ENCODE measurements at regions not wholly inside any gene's neighbourhood (a gene's known extent, or its start where the extent isn't known, plus 50 kb on each side); places are given as distances from the start of the nearest gene placed in this dataset.
"Not testable (repeated sequence)": the region's sequence is repeated elsewhere in the genome, so short reads cannot be mapped to it uniquely, and the experiment has no call there.

DNA sequence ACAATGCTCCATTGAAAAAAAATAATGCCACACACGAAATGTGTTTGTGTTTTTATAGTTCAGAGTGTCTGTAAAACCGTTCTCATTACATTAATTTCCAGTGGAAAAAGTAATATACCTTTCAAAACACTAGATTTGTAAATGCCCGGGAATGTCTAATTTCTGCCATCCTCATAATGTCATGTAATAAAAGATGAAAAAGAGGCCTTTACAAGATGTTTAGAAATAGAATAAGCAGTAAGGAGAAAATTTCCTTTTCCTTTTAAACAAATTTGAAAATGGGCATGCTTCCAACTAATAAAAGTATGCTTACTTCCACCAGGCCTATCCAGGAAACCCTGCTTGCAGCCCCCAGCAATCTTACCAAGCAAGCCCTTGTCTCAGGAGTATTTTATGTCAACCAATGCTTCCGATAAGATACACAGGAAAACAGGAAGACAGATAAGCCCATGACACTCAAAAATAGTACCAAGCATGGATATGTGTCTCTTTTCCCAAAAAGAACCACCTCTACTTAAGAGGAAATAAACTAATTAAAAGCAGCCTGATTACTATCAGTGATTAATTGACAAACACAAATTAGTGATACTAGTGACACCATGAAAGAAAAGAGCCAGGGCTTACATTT is 894.7 kb upstream of the INTU start:
- DNase-seq, result no peak
- intact Hi-C loops (cut with DNase I), result no loop called here

DNA sequence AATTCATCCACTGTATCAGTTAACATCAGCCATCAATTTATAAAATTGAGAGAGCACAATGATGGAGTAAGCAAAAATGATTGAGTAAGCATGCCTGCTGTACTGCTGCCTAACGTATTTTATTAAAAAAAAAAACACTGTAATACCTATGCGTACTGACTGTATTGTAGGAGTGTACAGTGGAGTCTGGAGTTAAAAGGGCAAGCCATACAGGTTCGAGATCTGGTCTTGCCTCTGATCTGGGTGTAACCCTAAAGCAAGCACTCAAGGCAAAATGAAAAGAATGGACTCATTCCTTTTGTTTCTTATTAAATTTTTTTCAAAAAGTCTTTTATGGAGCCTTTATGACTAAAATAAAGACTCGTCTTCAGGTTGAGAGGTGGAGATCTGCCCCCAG is 894.2 kb upstream of the INTU start:
- DNase-seq, result no peak
- intact Hi-C loops (cut with DNase I), result no loop called here

DNA sequence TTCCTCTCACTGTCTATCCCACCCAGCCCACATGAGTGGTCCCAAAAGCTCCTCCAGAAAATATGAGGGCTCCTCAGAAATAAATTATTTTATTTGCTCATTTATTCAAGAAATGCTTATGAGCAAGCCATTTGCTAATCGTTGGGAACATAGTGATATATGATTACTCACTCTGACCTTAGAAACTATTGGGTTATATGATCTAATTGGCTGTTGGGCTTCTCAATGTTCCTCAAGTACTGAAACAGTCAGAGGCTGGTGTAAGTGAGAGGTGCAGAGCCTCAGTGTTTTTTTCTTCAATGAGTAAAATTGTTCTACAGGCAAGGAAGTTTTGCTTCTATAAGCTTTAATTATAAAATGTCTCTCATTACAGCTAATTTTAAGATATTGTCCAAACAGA is 893.8 kb upstream of the INTU start:
- intact Hi-C loops (cut with DNase I), result no loop called here

DNA sequence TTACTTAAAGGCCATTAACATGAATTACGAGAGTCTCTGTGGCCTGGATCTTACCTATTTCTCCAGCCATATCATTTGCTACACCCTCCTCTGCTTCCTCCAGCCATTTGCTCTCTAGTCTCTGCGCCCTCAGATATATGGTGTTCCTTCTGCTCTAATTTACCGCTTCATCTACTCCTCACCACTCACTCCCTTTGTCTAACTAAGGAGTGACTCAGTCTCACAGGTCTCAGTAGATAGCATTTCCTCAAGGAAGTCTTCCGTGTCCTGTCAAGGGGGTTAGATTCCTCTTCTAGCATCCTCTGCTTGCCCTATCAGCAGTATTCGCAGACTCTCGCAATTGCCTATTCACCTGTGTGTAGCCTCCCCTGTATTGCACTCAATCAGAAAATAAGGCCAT is 892.1 kb upstream of the INTU start:
- DNase-seq, result no peak
- intact Hi-C loops (cut with DNase I), result no loop called here

More for the DNA sequence above, 893.8 kb upstream of the INTU start:
- no peak for DNase-seq

DNA sequence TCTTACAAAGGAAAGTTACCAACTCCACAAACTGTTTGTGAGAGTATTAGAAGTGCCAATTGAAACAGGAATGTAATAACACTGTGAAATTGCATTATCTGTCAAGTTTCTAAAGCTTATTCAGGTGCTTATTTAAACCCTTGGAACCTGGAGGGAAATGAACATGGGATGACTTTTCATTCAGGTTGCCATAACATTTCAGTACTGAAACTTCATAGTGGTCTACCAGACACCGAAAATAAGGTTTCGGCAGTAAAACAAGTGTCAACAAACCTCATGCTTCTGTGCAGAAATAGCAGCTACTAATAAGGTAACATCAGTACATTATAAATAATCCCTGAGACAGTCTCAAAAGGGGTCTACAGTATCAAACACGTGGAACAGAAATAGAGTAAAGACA is 890.7 kb upstream of the INTU start:
- intact Hi-C loops (cut with DNase I), result no loop called here
- no peak for DNase-seq

DNA sequence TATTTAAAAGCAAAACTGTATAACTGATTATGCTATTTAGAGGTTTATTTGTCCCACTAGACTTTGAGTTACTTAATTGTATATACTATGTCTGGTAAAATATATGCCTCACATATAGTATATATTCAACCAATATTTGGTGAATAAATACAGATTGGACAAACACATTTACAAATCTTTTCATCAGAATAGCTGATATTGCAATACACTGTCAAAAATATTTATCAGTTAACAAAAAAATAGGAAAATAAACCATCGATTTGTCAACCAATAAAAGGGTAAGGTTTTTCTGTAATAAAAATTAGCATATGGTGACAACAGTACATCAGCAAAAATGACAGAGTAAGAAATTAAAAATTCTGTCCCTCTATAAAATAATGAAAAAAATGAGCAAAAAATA is 889.9 kb upstream of the INTU start:
- no peak for DNase-seq
- intact Hi-C loops (cut with DNase I), result no loop called here

DNA sequence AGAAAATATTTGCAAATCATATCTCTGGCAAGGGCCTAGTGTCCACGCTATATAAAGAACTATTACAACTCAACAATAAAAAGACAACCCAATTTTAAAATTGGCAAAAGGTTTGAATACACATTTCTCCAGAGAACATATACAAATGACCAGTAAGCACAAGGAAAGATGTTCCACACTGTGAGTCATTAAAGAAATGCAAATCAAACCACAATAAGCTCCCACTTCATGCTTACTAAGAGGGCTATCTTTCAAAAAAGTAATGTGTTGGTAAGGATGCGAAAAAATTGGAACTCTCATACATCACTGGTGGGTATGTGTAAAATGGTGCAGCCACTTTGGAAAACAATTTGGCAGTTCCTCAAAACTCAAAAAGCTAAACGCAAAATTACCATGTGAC is 884.0 kb upstream of the INTU start:
- DNase-seq, result no peak
- intact Hi-C loops (cut with DNase I), result no loop called here

DNA sequence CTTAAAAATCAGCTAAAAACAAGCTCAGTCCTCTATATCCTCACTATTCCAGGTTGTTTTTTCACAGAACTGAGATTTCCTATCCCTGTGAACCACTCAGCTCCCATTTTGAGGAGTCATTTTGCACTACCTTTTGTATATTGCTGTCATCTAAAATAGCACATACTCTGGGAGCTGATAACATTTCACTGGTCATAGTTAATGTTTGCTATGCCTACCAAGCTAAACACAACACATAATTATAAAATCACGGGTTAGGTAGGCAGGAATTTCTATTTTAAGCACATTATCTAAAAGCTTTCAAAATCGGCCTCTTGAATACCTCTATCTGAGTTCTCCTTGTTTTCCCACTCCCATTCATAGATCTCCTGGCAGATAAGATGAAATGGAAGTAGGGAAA is 882.0 kb upstream of the INTU start:
- intact Hi-C loops (cut with DNase I), result no loop called here
- no peak for DNase-seq

DNA sequence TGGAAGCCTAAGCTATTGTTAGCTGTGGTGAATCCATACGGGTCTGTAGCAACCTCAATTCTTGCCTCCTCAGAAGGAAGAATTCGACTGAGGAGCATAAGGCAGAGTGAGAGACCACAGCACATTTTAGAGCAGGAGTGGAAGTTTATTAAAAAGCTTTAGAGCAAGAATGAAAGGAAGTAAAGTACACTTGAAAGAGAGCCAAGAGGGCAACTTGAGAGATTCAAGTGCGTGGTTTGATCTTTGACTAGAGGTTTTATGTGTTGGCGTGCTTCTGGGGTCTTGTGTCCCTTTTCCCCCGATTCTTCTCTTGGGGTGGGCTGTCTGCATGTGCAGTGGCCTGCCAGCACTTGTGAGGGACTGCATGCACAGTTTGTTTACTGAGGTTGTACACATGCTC is 880.6 kb upstream of the INTU start:
- DNase-seq, result no peak
- intact Hi-C loops (cut with DNase I), result no loop called here

DNA sequence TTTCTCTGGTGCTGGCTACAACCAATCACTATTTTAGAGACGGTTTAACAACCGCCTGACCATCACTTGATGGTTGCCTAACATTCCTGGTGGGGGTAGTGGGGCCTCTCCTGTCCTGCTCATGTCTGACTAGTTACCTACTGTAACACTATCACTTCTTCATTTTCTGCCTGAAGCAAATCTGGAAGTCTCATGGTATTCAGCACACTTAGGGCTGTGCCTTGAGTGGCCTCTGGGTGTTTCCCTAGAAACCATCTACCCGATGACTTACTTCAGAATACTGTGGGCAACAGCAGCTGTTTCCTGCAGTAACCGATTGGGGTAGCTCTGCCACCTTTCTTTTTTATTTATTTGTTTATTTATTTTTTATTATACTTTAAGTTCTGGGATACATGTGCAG is 880.1 kb upstream of the INTU start:
- intact Hi-C loops (cut with DNase I), result no loop called here
- DNase-seq, result no peak

DNA sequence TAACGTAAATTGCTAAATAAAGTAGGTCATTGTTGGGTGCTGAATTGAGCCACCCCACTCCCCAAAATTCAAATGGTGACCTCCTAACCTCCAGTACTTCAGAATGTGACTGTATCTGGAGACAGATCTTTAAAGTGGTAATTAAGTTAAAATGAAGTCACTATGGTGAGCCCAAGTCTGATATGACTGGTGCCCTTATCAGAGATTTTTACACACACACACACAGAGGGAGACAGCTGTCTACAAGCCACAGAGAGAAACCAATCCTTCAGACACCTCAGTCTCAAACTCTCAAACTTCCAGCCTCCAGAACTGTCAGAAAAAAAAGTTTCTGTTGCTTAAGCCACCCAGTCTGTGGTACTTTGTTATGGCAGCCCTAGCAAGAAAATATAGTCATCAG is 879.2 kb upstream of the INTU start:
- DNase-seq, result no peak
- intact Hi-C loops (cut with DNase I), result no loop called here

DNA sequence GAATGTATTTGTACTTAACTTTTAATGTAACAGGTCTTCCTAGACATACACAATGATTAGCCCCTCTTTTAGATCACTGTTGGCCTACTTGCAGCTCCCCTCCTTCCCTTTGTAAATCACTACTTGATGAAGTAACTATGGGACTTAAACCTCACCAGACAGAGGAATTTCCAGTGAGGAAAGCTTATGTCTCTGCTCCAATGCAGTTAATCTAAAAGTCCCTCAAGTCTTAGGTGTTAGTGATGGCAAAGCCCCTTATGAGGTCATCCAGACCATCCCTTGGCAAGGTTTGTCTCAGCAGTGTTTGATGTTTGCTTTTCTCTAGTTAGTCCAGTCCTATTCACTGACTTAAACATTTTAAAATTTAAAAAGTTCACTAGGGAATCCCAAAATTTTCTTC is 877.3 kb upstream of the INTU start:
- intact Hi-C loops (cut with DNase I), result no loop called here
- no peak for DNase-seq

DNA sequence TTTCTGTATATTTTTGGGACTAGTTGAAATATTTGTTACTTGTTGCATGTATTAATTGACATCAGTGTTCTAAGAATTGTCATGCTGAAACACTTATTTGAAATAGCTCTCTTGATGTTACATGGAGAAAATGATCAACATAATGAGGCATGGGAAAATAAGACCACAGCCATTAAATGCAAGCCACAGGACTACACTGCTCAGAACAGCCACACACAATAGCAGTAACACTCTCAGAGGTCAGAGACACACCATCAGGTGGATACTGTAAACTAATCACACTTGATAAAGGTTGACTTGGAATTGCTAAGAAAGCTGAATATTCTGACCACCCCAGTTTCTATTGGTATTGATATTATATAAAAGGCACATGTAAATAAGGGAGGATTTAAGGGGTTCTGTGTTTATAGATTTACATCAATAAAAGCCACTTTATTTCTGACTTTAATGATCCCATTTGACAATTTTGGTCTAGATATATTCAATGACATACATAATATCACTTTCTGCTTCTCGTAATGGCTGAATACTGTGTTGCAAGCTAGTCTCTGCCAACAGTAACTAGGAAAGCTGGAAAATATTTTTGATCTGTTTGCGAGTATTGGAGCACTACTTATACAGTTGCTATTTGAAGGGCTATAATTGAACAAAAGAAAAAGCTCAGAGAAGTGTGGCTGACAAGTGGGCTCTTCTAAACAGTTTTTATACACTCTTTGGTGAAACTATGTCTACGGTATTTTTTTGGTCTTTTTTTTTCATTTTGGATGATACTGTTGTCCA is 876.5 kb upstream of the INTU start:
- DNase-seq, result no peak
- intact Hi-C loops (cut with DNase I), result no loop called here

DNA sequence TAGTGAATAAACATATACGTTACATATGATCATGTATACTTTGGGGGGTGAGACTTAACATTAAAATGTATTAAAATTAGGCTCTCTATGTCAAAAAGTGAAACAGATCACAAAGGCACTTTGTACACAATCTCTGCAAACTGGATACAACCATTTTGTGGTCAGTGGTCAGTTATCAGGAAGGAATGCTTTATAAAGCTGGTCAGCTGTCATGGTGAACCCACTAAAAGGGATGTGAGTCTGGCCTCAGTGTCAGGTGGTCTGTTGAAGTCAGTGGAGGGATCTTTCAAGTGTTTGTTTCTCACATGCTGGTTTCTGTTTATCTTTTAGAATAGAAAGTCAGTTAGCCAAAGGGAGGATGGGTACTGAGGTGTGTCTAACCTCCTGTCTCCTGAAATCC is 875.5 kb upstream of the INTU start:
- no peak for DNase-seq
- intact Hi-C loops (cut with DNase I), result no loop called here

DNA sequence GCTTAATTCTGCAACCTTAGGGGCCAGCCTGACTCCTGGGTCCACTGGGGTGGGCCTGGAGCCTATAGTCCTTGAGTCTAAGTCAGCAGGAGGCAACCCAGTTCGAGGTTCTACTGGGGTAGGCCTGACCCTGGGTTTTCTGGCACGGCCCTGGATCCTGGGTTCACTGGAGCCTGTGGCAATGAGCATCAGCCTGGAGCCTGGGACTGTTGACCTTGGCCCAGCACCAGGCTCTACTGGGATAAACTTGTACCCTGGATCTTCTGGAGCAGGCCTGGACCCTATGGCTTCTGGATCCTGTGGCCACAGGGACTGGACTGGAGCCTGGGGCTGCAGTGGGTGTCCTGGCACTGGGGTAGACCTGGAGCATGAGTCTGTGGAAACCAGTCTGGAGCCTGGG is 874.3 kb upstream of the INTU start:
- intact Hi-C loops (cut with DNase I), result no loop called here
- no peak for DNase-seq

DNA sequence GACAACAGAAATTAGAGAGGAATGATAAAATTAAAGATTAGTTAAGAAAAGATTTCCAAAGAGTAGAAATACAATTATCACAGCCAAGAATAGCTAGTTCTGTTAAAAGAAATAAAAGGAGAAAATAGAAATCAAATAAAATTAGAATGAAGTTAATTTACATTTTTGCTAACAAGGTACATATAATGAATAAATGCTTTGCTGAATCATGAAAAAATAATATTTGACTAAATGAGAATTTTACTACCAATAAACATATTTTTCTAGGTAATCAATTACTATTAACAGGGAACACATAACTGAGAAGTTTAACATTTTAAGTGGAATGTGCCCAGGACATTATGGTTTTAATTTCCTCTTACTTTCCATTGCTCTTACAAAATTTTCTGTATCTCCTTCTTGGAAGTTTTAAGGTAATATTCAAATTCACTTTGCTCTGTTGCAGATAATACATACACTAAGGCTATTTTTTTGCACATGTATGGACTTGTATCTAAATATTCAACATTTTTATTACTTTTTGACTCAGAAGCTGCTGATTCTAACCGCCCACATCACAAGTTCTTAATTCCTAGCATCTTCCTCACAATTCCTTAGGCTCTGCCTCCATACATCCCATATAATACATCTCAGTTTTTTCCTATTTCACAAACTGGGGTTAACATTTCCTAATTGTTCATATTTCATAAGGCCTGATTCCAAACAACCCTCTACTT is 870.7 kb upstream of the INTU start:
- no peak for DNase-seq
- intact Hi-C loops (cut with DNase I), result no loop called here

DNA sequence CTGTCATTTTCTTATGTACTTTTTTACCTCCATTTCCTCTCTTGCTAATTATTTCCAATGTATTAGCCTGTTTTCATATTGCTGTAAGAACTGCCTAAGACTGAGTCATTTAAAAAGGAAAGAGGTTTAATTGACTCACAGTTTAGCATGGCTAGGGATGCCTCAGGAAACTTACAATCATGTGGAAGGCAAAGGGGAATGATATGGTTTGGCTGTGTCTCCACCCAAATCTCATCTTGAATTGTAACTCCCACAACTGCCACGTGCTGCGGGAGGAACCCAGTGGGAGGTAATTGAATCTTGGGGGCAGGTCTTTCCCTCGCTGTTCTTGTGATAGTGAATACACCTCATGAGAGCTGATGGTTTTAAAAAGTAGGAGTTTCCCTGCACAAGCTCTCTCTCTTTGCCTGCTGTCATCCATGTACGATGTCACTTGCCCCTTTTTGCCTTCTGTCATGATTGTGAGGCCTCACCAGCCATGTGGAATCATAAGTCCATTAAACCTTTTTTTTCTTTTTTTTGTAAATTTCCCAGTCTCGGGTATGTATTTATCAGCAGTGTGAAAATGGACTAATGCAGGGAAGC is 870.0 kb upstream of the INTU start:
- intact Hi-C loops (cut with DNase I), result no loop called here
- DNase-seq, result no peak

DNA sequence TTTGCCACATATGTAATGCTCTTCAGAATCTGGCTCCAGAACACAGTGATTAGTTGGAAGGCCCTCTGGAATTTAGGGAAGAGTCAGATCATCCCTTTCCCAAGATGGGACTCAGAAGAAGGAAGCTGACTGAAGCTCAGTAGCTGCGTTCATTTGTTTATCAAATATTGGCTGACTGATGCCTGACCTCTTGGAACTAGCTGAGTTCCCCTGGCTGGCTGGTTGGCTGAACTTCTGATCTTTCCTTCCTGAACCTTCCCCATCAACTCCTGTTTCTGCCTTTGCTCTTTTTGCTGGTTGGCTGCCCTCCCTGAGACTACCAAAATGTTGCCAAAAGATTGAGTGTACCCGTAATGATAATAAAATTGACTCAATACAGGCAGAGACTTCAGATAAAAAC is 866.5 kb upstream of the INTU start:
- intact Hi-C loops (cut with DNase I), result no loop called here
- no peak for DNase-seq

DNA sequence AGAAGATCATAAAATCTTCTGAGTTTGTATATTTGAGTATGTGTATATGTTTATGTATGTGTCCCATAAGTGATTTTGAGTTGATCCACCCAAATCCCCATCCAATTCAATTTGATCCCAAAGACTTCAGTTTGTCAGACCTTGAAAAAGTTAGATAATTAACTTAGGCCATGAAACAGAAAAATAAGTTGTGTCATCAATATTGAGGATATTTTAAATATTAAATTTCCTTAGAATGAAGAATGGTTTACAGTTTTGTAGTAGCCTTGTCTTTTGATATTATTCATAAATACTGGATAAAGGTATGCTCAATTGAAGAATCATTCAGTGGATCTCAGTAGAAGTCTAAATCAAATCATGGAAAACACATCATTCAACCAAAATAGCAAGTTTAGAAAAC is 864.4 kb upstream of the INTU start:
- DNase-seq, result no peak
- intact Hi-C loops (cut with DNase I), result no loop called here

DNA sequence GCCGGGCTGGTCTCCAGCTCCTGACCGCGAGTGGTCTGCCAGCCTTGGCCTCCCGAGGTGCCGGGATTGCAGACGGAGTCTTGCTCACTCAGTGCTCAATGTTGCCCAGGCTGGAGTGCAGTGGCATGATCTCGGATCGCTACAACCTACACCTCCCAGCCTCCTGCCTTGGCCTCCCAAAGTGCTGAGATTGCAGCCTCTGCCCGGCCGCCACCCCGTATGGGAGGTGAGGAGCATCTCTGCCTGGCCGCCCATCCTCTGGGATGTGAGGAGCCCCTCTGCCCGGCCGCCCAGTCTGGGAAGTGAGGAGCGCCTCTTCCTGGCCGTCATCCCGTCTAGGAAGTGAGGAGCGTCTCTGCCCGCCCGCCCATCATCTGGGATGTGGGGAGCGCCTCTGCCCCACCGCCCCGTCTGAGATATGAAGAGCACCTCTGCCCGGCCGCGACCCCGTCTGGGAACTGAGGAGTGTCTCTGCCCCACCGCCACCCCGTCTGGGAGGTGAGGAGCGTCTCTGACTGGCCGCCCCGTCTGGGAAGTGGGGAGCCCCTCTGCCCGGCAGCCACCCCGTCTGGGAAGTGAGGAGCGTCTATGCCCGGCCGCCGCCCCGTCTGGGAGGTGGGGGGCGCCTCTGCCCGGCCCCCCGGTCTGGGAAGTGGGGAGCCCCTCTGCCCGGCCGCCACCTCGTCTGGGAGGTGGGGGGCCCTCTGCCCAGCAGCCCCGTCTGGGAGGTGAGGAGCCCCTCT is 861.8 kb upstream of the INTU start:
- intact Hi-C loops (cut with DNase I), result not testable (repeated sequence)
- peak in 3 of 10 donors; percentile 47 to 76 (median 70) for DNase-seq

DNA sequence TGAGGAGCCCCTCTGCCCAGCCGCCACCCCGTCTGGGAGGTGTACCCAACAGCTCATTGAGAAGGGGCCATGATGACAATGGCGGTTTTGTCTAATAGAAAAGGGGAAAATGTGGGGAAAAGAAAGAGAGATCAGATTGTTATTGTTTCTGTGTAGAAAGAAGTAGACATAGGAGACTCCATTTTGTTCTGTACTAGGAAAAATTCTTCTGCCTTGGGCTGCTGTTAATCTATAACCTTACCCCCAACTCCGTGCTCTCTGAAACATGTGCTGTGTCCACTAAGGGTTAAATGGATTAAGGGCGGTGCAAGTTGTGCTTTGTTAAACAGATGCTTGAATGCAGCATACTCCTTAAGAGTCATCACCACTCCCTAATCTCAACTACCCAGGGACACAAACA is 861.1 kb upstream of the INTU start:
- DNase-seq; intact Hi-C loops (cut with DNase I): not testable (repeated sequence)
